ENCODE measurements at regions not wholly inside any gene's neighbourhood (a gene's known extent, or its start where the extent isn't known, plus 50 kb on each side); places are given as distances from the start of the nearest gene placed in this dataset.

GRCh38 chr4:165620913-165621312, 242.1 kb downstream of the CPE start:
- TF ChIP-seq, protein P1, sequence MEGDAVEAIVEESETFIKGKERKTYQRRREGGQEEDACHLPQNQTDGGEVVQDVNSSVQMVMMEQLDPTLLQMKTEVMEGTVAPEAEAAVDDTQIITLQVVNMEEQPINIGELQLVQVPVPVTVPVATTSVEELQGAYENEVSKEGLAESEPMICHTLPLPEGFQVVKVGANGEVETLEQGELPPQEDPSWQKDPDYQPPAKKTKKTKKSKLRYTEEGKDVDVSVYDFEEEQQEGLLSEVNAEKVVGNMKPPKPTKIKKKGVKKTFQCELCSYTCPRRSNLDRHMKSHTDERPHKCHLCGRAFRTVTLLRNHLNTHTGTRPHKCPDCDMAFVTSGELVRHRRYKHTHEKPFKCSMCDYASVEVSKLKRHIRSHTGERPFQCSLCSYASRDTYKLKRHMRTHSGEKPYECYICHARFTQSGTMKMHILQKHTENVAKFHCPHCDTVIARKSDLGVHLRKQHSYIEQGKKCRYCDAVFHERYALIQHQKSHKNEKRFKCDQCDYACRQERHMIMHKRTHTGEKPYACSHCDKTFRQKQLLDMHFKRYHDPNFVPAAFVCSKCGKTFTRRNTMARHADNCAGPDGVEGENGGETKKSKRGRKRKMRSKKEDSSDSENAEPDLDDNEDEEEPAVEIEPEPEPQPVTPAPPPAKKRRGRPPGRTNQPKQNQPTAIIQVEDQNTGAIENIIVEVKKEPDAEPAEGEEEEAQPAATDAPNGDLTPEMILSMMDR (IDR thresholded peaks at IDR 0.05), result no peak
- no peak for TF ChIP-seq POLR2A (IDR thresholded peaks at IDR 0.05)
